Astrocyte (in vitro differentiated cells and primary cell): ENCODE measurements at regions not wholly inside any gene's neighbourhood (a gene's known extent, or its start where the extent isn't known, plus 50 kb on each side); places are given as distances from the start of the nearest gene placed in this dataset.

Experiments
- CTCF ChIP-seq: IDR thresholded peaks from 2 replicates; pipeline ENCODE4 v1.5.1; 2011; ENCODE audit warnings: low read depth, mild to moderate bottlenecking, inconsistent platforms, low read length, moderate library complexity; ENCODE audit not compliant: insufficient read depth
- EZH2 ChIP-seq: IDR thresholded peaks from 2 replicates; pipeline ENCODE4 v1.6.1; 2012; ENCODE audit warnings: mild to moderate bottlenecking, low read length, inconsistent platforms; ENCODE audit not compliant: insufficient read depth

- no peak for TF ChIP-seq CTCF
- TF ChIP-seq EZH2 = no peak
Measured at GRCh38 chr13:88112526-88112925, 441.4 kb downstream of the SLITRK5 start.
